H9 (cell line): ENCODE measurements at regions not wholly inside any gene's neighbourhood (a gene's known extent, or its start where the extent isn't known, plus 50 kb on each side); places are given as distances from the start of the nearest gene placed in this dataset.

Source experiments
- DNase-seq: peaks from one replicate; pipeline ENCODE4 v3.0.0-alpha.2; 2017
- H2AFZ ChIP-seq: one replicate; pipeline ENCODE4 v1.6.1; 2013; ENCODE audit warnings: mild to moderate bottlenecking, low read length, control low read depth, moderate library complexity
- H2AK5ac ChIP-seq: 2 replicates; pipeline ENCODE4 v1.6.1; 2013; ENCODE audit warnings: low read length, control low read depth, mixed read lengths; ENCODE audit not compliant: insufficient read length
- H2BK120ac ChIP-seq: one replicate; pipeline ENCODE4 v1.6.1; 2013; ENCODE audit warnings: low read depth, mild to moderate bottlenecking, low read length, control low read depth, inconsistent platforms; ENCODE audit not compliant: poor library complexity, severe bottlenecking
- H2BK12ac ChIP-seq: 2 replicates; pipeline ENCODE4 v1.6.1; 2013; ENCODE audit warnings: low read length, control low read depth, mixed read lengths, low read depth; ENCODE audit not compliant: insufficient read length
- H2BK15ac ChIP-seq: 2 replicates; pipeline ENCODE4 v1.6.1; 2013; ENCODE audit warnings: low read depth, low read length, control low read depth
- H2BK20ac ChIP-seq: one replicate; pipeline ENCODE4 v1.6.1; 2013; ENCODE audit warnings: low read depth, mild to moderate bottlenecking, low read length, control low read depth, inconsistent platforms; ENCODE audit not compliant: poor library complexity, severe bottlenecking
- H2BK5ac ChIP-seq: 2 replicates; pipeline ENCODE4 v1.6.1; 2013; ENCODE audit warnings: low read length, control low read depth, mixed read lengths; ENCODE audit not compliant: insufficient read length
- H3K14ac ChIP-seq: 2 replicates; pipeline ENCODE4 v1.6.1; 2013; ENCODE audit warnings: low read length, control low read depth; ENCODE audit not compliant: insufficient read depth
- H3K18ac ChIP-seq: 2 replicates; pipeline ENCODE4 v1.6.1; 2013; ENCODE audit warnings: low read depth, mild to moderate bottlenecking, mixed read lengths, low read length, control low read depth; ENCODE audit not compliant: insufficient read length
- H3K23ac ChIP-seq: 2 replicates; pipeline ENCODE4 v1.6.1; 2013; ENCODE audit warnings: low read length, control low read depth, mixed read lengths, low read depth; ENCODE audit not compliant: insufficient read length
- H3K23me2 ChIP-seq: 2 replicates; pipeline ENCODE4 v1.6.1; 2013; ENCODE audit warnings: low read depth, mild to moderate bottlenecking, mixed read lengths, low read length, control low read depth; ENCODE audit not compliant: insufficient read length, poor library complexity, severe bottlenecking
- H3K27ac ChIP-seq: 2 replicates; pipeline ENCODE4 v1.5.1; 2013; ENCODE audit warnings: low read length, control low read depth, mixed read lengths, low read depth; ENCODE audit not compliant: insufficient read length
- H3K27me3 ChIP-seq: 2 replicates; pipeline ENCODE4 v1.6.1; 2013; ENCODE audit warnings: low read length, control low read depth, inconsistent platforms; ENCODE audit not compliant: insufficient read depth
- H3K4ac ChIP-seq: 2 replicates; pipeline ENCODE4 v1.6.1; 2013; ENCODE audit warnings: low read depth, mild to moderate bottlenecking, control low read depth, inconsistent platforms, low read length, moderate library complexity
- H3K4me1 ChIP-seq: 2 replicates; pipeline ENCODE4 v1.6.1; 2013; ENCODE audit warnings: low read length, control low read depth, inconsistent platforms; ENCODE audit not compliant: insufficient read depth
- H3K4me2 ChIP-seq: 2 replicates; pipeline ENCODE4 v1.6.1; 2013; ENCODE audit warnings: low read length, control low read depth, mixed read lengths; ENCODE audit not compliant: insufficient read length, insufficient read depth
- H3K56ac ChIP-seq: 2 replicates; pipeline ENCODE4 v1.6.1; 2013; ENCODE audit warnings: low read depth, mild to moderate bottlenecking, mixed read lengths, low read length, control low read depth; ENCODE audit not compliant: insufficient read length
- H3K79me1 ChIP-seq: 2 replicates; pipeline ENCODE4 v1.6.1; 2013; ENCODE audit warnings: low read depth, mild to moderate bottlenecking, moderate library complexity, low read length, control low read depth, inconsistent platforms; ENCODE audit not compliant: insufficient read depth, poor library complexity, severe bottlenecking
- H3K79me2 ChIP-seq: 2 replicates; pipeline ENCODE4 v1.6.1; 2013; ENCODE audit warnings: low read length, control low read depth, inconsistent platforms; ENCODE audit not compliant: insufficient read depth
- H3K9ac ChIP-seq: 2 replicates; pipeline ENCODE4 v1.6.1; 2013; ENCODE audit warnings: low read length, control low read depth, mixed read lengths; ENCODE audit not compliant: insufficient read length; ENCODE audit errors: extremely low read depth
- H3K9me3 ChIP-seq: one replicate; pipeline ENCODE4 v1.6.1; 2013; ENCODE audit warnings: low read depth, low read length, inconsistent platforms; ENCODE audit not compliant: control insufficient read depth
- H3T11ph ChIP-seq: one replicate; pipeline ENCODE4 v1.6.1; 2013; ENCODE audit warnings: mild to moderate bottlenecking, low read length, control low read depth, inconsistent platforms
- H4K20me1 ChIP-seq: one replicate; pipeline ENCODE4 v1.6.1; 2013; ENCODE audit not compliant: control insufficient read depth, insufficient read length, insufficient read depth
- H4K5ac ChIP-seq: 2 replicates; pipeline ENCODE4 v1.6.1; 2013; ENCODE audit warnings: low read depth, mild to moderate bottlenecking, mixed read lengths, low read length, control low read depth; ENCODE audit not compliant: insufficient read length
- H4K8ac ChIP-seq: replicated peaks from 2 replicates; pipeline ENCODE4 v1.6.1; 2013; ENCODE audit warnings: low read length, control low read depth, mixed read lengths, low read depth; ENCODE audit not compliant: insufficient read length
- H4K91ac ChIP-seq: 2 replicates; pipeline ENCODE4 v1.6.1; 2013; ENCODE audit warnings: low read depth, mild to moderate bottlenecking, moderate library complexity, mixed read lengths, low read length, control low read depth; ENCODE audit not compliant: insufficient read length
- H3K27ac Mint-ChIP-seq, 3 experiments: 2 replicates in 2 of 3; 3 replicates in 1 of 3; pipeline ENCODE4 v1.8.0; 2020 to 2021; ENCODE audit warnings: mixed read lengths in 3 of 3, mild to moderate bottlenecking in 1 of 3, moderate library complexity in 1 of 3
- H3K27me3 Mint-ChIP-seq: 2 replicates; pipeline ENCODE4 v1.8.0; 2021; ENCODE audit warnings: low read depth, mild to moderate bottlenecking, moderate library complexity, mixed read lengths
- H3K36me3 Mint-ChIP-seq, 3 experiments: 2 replicates in 2 of 3; 3 replicates in 1 of 3; pipeline ENCODE4 v1.8.0; 2020 to 2021; ENCODE audit warnings: low read depth in 3 of 3, mixed read lengths in 3 of 3; ENCODE audit not compliant: insufficient read depth in 1 of 3
- H3K4me1 Mint-ChIP-seq, 2 experiments: 2 replicates each; pipeline ENCODE4 v1.8.0; 2020; ENCODE audit warnings: mixed read lengths in 2 of 2
- H3K4me3 Mint-ChIP-seq, 2 experiments: 2 replicates in 1 of 2; 3 replicates in 1 of 2; pipeline ENCODE4 v1.8.0; 2020 to 2021; ENCODE audit warnings: mild to moderate bottlenecking in 2 of 2, mixed read lengths in 2 of 2, moderate library complexity in 1 of 2
- H3K9me3 Mint-ChIP-seq, 2 experiments: 2 replicates in 1 of 2; 3 replicates in 1 of 2; pipeline ENCODE4 v1.8.0; 2020; ENCODE audit warnings: mild to moderate bottlenecking in 2 of 2, mixed read lengths in 2 of 2, moderate library complexity in 1 of 2
- CTCF ChIP-seq: fragments of 200-600 bp; sonication (generic); conservative IDR thresholded peaks from 3 replicates; pipeline ENCODE4 v1.8.0; 2021; ENCODE audit warnings: antibody characterized with exemption, mild to moderate bottlenecking
- WGBS: extraction: QIAGEN DNeasy Blood & Tissue Kit; methylation state at CpG from one replicate; pipeline ENCODE4 v1.1.7; 2013; ENCODE audit warnings: missing lambda C conversion rate, low lambda C conversion rate, mixed read lengths; ENCODE audit not compliant: insufficient read length; ENCODE audit errors: extremely low coverage; 5-methylcytosine and 5-hydroxymethylcytosine counted together

DNA sequence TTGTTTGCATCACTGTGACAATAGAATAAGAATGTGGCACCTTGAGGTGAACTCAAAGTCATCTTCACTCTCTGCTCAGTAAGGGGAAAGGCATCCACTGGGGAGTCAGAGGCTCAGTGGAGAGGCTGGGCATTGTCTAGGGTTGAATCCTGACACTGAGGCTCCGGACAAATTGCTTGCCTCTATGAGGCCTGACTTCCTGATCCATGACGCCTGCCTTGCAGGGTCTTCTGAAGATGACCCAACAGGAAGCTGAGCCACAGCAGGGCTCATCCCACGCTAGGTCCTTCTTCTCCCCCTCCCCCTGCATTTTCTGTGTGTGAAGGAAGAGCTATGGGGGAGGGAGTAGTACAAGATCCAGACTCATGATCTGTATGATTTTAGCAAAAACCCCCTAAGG is 265.1 kb downstream of the SH3BP4 start:
- Histone ChIP-seq H4K5ac (no peak overlapping the region), H3K4ac (no peak overlapping the region), H3K18ac (no peak overlapping the region), H3T11ph (no peak overlapping the region), H3K9ac (no peak overlapping the region), H3K4me1 (no peaks in the 10 kb centered on the region), H2BK5ac (no peak overlapping the region), H3K4me2 (no peak overlapping the region), H2BK20ac (no peak overlapping the region), H2BK15ac (no peak overlapping the region), H3K14ac (no peak overlapping the region), H2BK120ac (no peak overlapping the region), H2AFZ (no peak overlapping the region), H3K23ac (no peak overlapping the region), H3K23me2 (no peaks in the 10 kb centered on the region), H3K27me3 (no peaks in the 10 kb centered on the region), H2BK12ac (no peak overlapping the region), H3K56ac (no peak overlapping the region), H4K91ac (no peak overlapping the region), H3K27ac (no peak overlapping the region), H2AK5ac (no peak overlapping the region), H4K8ac (no peak overlapping the region), H4K20me1 (no peaks in the 10 kb centered on the region), H3K79me1 (no peaks in the 10 kb centered on the region), H3K79me2 (no peaks in the 10 kb centered on the region), H3K9me3 (no peaks in the 10 kb centered on the region)
- H3K9me3 Mint-ChIP-seq: no peaks in the 10 kb centered on the region
- no peak overlapping the region for H3K4me3 Mint-ChIP-seq
- WGBS: no CpG with 5 or more reads among the region's 3 CpGs
- no peak overlapping the region for H3K27ac Mint-ChIP-seq
- TF ChIP-seq CTCF: no peak
- no peak for DNase-seq
- H3K36me3 Mint-ChIP-seq: no peaks in the 10 kb centered on the region
- H3K27me3 Mint-ChIP-seq: peaks cover 18% of the 10 kb centered on the region
- H3K4me1 Mint-ChIP-seq: peaks cover 27% of the 10 kb centered on the region in 2 experiments
